ENCODE measurements at regions not wholly inside any gene's neighbourhood (a gene's known extent, or its start where the extent isn't known, plus 50 kb on each side); places are given as distances from the start of the nearest gene placed in this dataset.

GRCh38 chr5:98309785-98310598, 463.5 kb upstream of the RGMB start:
- in situ Hi-C loops (cut with HindIII; ENCODE audit: low pct_unique_long_range_greater_than_20kb, low sequenced_read_pairs) (no loop called here), intact Hi-C loops (cut with micrococcal nuclease; ENCODE audit: unreplicated experiment) (no loop called here)
- peaks cover 5% of the 10 kb centered on the region; the same call in 1 of the 2 replicates for H3K9me3 ChIP-seq (ENCODE audit: control insufficient read depth, insufficient read depth, low read depth, low read length)
- no peak for TF ChIP-seq CTCF (IDR thresholded peaks at IDR 0.05)
- TF ChIP-seq POLR2AphosphoS5 (IDR thresholded peaks at IDR 0.05; ENCODE audit: low read depth, low read length), result no peak
- TF ChIP-seq TCF7L2 (IDR thresholded peaks at IDR 0.05; ENCODE audit: low read depth, low read length), result no peak
- TF ChIP-seq REST (IDR thresholded peaks at IDR 0.05; ENCODE audit: insufficient read depth in 1 of 2, low read depth in 2 of 2, low read length in 1 of 2), result no peak
- TF ChIP-seq SIN3A (IDR thresholded peaks at IDR 0.05; ENCODE audit: borderline replicate concordance, insufficient read depth, low read depth, low read length), result no peak
- peak overlapping the region; percentile 41 for H3K27ac ChIP-seq (ENCODE audit: low read length)
- ATAC-seq, result peak; percentile 97
- ChIA-PET CTCF (no interaction called here), POLR2A (no interaction called here)
- peak overlapping the region; percentile 15 to 46; a peak in 3 of 4 replicates for H3K4me3 ChIP-seq (ENCODE audit: low read depth in 2 of 2, low read length in 2 of 2)
- no peaks in the 10 kb centered on the region for H3K36me3 ChIP-seq (ENCODE audit: control insufficient read depth, insufficient read depth, low read length)
- H3K27me3 ChIP-seq (ENCODE audit: control insufficient read depth, insufficient read depth, low read length), result no peaks in the 10 kb centered on the region
- BruUV-seq (replicated peaks), result no TSS peak
- peak; percentile 95 for DNase-seq (ENCODE audit: low read depth, low spot score)
- 0 out of 2 replicates have a peak, but pooled peaks cover 2% of the 10 kb centered on the region for H3K4me1 ChIP-seq (ENCODE audit: control insufficient read depth, insufficient read depth, low read length)

DNA sequence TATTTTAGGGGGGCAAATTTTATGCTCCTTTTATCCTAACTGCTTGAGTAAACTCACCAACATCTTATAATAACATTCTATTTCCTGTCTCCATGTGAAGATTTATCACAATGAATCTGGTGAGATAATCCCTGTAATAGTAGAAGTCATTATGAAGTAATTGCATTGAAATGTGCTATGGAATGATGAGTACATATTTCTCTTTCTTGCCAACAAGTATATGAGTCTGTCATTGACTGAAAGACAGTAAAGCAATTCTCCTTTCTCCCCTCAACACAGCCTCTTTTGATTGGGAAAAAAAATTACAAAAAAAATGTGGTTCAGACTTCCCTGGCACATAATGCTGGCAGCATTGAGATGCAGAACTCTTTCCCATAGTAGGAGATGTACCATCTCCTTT, 459.2 kb upstream of the RGMB start:
- Histone ChIP-seq H3K27me3 (ENCODE audit: control insufficient read depth, insufficient read depth, low read length) (no peaks in the 10 kb centered on the region), H3K4me3 (ENCODE audit: low read depth in 2 of 2, low read length in 2 of 2) (no peak overlapping the region), H3K9me3 (ENCODE audit: control insufficient read depth, insufficient read depth, low read depth, low read length) (peaks cover 5% of the 10 kb centered on the region; the same call in 1 of the 2 replicates), H3K4me1 (ENCODE audit: control insufficient read depth, insufficient read depth, low read length) (no peaks in the 10 kb centered on the region), H3K36me3 (ENCODE audit: control insufficient read depth, insufficient read depth, low read length) (no peaks in the 10 kb centered on the region), H3K27ac (ENCODE audit: low read length) (no peak overlapping the region)
- intact Hi-C loops (cut with micrococcal nuclease; ENCODE audit: unreplicated experiment) (no loop called here), in situ Hi-C loops (cut with HindIII; ENCODE audit: low pct_unique_long_range_greater_than_20kb, low sequenced_read_pairs) (no loop called here)
- no peak for ATAC-seq
- DNase-seq (ENCODE audit: low read depth, low spot score), result peak; percentile 60
- TF ChIP-seq TCF7L2 (IDR thresholded peaks at IDR 0.05; ENCODE audit: low read depth, low read length), result no peak
- CTCF ChIA-PET, result no interaction called here
- POLR2A ChIA-PET, result no interaction called here
- no TSS peak for BruUV-seq (replicated peaks)

DNA sequence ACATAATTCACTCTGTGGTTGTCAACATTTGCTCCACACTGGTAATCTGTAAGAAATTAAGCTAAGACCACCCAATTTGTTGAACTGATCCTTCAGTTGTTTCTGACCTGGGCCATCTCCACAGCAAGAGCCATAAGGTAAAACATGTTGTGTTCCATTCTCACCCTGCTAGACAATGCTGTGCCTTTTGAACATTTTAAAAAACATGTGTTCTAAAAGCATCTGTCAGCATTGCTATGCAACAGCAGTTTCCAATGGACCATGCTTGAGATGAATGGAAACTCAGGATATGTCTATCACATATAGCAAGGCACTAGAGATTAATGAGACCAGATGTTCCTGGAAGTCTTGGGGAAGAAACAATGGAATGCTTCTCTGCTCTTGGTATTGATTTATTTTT, 455.1 kb upstream of the RGMB start:
- intact Hi-C loops (cut with micrococcal nuclease; ENCODE audit: unreplicated experiment), result no loop called here
- BruUV-seq (replicated peaks), result no TSS peak
- H3K27me3 ChIP-seq (ENCODE audit: control insufficient read depth, insufficient read depth, low read length), result no peaks in the 10 kb centered on the region

More for the DNA sequence above, 455.1 kb upstream of the RGMB start:
- ChIA-PET CTCF (no interaction called here), POLR2A (no interaction called here)
- H3K4me3 ChIP-seq (ENCODE audit: low read depth in 2 of 2, low read length in 2 of 2), result no peak overlapping the region
- H3K4me1 ChIP-seq (ENCODE audit: control insufficient read depth, insufficient read depth, low read length), result no peaks in the 10 kb centered on the region
- no peak for ATAC-seq
- H3K36me3 ChIP-seq (ENCODE audit: control insufficient read depth, insufficient read depth, low read length), result no peaks in the 10 kb centered on the region
- TF ChIP-seq REST (IDR thresholded peaks at IDR 0.05; ENCODE audit: insufficient read depth in 1 of 2, low read depth in 2 of 2, low read length in 1 of 2) (no peak), POLR2AphosphoS5 (IDR thresholded peaks at IDR 0.05; ENCODE audit: low read depth, low read length) (no peak), CTCF (IDR thresholded peaks at IDR 0.05) (no peak), SIN3A (IDR thresholded peaks at IDR 0.05; ENCODE audit: borderline replicate concordance, insufficient read depth, low read depth, low read length) (no peak), TCF7L2 (IDR thresholded peaks at IDR 0.05; ENCODE audit: low read depth, low read length) (no peak)
- H3K9me3 ChIP-seq (ENCODE audit: control insufficient read depth, insufficient read depth, low read depth, low read length), result peaks cover 4% of the 10 kb centered on the region; the same call in 1 of the 2 replicates
- in situ Hi-C loops (cut with HindIII; ENCODE audit: low pct_unique_long_range_greater_than_20kb, low sequenced_read_pairs), result no loop called here
- H3K27ac ChIP-seq (ENCODE audit: low read length), result no peak overlapping the region
- no peak for DNase-seq (ENCODE audit: low read depth, low spot score)
